Stimulated activated CD4-positive, alpha-beta T cell treated with anti-CD3 and anti-CD28 coated beads, Interleukin-4, amount 100 ng/mL, for 4 hours (primary cell): ENCODE measurements at regions not wholly inside any gene's neighbourhood (a gene's known extent, or its start where the extent isn't known, plus 50 kb on each side); places are given as distances from the start of the nearest gene placed in this dataset.

Experiments used
- DNase-seq, 2 experiments: peaks; one replicate each; pipeline ENCODE4 v3.0.0-alpha.2; 2020

GRCh38 chr1:229069176-229069575, 201.7 kb upstream of the RAB4A start:
- no peak for DNase-seq

- DNase-seq: no peak
Measured at GRCh38 chr1:229070168-229070567, 200.7 kb upstream of the RAB4A start.

GRCh38 chr1:229073251-229073650, 197.7 kb upstream of the RAB4A start:
- DNase-seq: no peak

- DNase-seq: no peak
Measured at GRCh38 chr1:229075217-229075616, 195.7 kb upstream of the RAB4A start.

GRCh38 chr1:229075716-229076115, 195.2 kb upstream of the RAB4A start:
- DNase-seq: no peak

GRCh38 chr1:229076195-229076594, 194.7 kb upstream of the RAB4A start:
- DNase-seq: no peak

- no peak for DNase-seq
Measured at GRCh38 chr1:229079016-229079595, 191.8 kb upstream of the RAB4A start.

- no peak for DNase-seq
Measured at GRCh38 chr1:229080361-229080760, 190.6 kb upstream of the RAB4A start.

- DNase-seq: no peak
Measured at GRCh38 chr1:229085291-229085690, 185.6 kb upstream of the RAB4A start.

- DNase-seq: no peak
Measured at GRCh38 chr1:229086091-229086490, 184.8 kb upstream of the RAB4A start.

- DNase-seq: no peak
Measured at GRCh38 chr1:229086686-229087085, 184.2 kb upstream of the RAB4A start.

GRCh38 chr1:229087339-229087738, 183.6 kb upstream of the RAB4A start:
- no peak for DNase-seq

- DNase-seq: no peak
Measured at GRCh38 chr1:229087906-229088305, 183.0 kb upstream of the RAB4A start.

- DNase-seq: no peak
Measured at GRCh38 chr1:229088711-229089110, 182.2 kb upstream of the RAB4A start.

GRCh38 chr1:229089586-229090208, 181.2 kb upstream of the RAB4A start:
- DNase-seq: no peak

- DNase-seq: no peak
Measured at GRCh38 chr1:229091721-229092136, 179.2 kb upstream of the RAB4A start.

- no peak for DNase-seq
Measured at GRCh38 chr1:229092377-229093237, 178.3 kb upstream of the RAB4A start.

- no peak for DNase-seq
Measured at GRCh38 chr1:229093238-229093540, 177.7 kb upstream of the RAB4A start.

GRCh38 chr1:229093609-229094336, 177.1 kb upstream of the RAB4A start:
- no peak for DNase-seq

- no peak for DNase-seq
Measured at GRCh38 chr1:229094476-229095311, 176.2 kb upstream of the RAB4A start.

GRCh38 chr1:229095325-229095724, 175.6 kb upstream of the RAB4A start:
- DNase-seq: no peak

GRCh38 chr1:229097356-229097755, 173.6 kb upstream of the RAB4A start:
- DNase-seq: no peak

- no peak for DNase-seq
Measured at GRCh38 chr1:229098361-229098760, 172.6 kb upstream of the RAB4A start.
